IPS DF 6.9 (cell line): ENCODE measurements at regions not wholly inside any gene's neighbourhood (a gene's known extent, or its start where the extent isn't known, plus 50 kb on each side); places are given as distances from the start of the nearest gene placed in this dataset.

Experiments used
- DNase-seq: peaks from one replicate; pipeline ENCODE4 v3.0.0-alpha.2; 2013; ENCODE audit warnings: low read depth, low spot score
- H3K27ac ChIP-seq: one replicate; pipeline ENCODE4 v1.5.1; 2013; ENCODE audit warnings: low read length, control low read depth
- H3K27me3 ChIP-seq: 2 replicates; pipeline ENCODE4 v1.6.1; 2013; ENCODE audit warnings: mild to moderate bottlenecking, low read length; ENCODE audit not compliant: control insufficient read depth, insufficient read depth
- H3K36me3 ChIP-seq: 2 replicates; pipeline ENCODE4 v1.6.1; 2013; ENCODE audit warnings: low read length; ENCODE audit not compliant: control insufficient read depth, insufficient read depth
- H3K4me1 ChIP-seq: 2 replicates; pipeline ENCODE4 v1.6.1; 2013; ENCODE audit warnings: low read length; ENCODE audit not compliant: control insufficient read depth, insufficient read depth
- H3K4me3 ChIP-seq: 2 replicates; pipeline ENCODE4 v1.5.1; 2013; ENCODE audit warnings: mild to moderate bottlenecking, low read length
- H3K9me3 ChIP-seq: 2 replicates; pipeline ENCODE4 v1.6.1; 2013; ENCODE audit warnings: low read length, inconsistent platforms; ENCODE audit not compliant: control insufficient read depth, insufficient read depth
- WGBS: extraction: QIAGEN DNeasy Blood & Tissue Kit; methylation state at CpG from one replicate; pipeline ENCODE4 v1.1.7; 2013; ENCODE audit warnings: mixed read lengths, missing lambda C conversion rate; ENCODE audit not compliant: insufficient read length, insufficient coverage; 5-methylcytosine and 5-hydroxymethylcytosine counted together

DNA sequence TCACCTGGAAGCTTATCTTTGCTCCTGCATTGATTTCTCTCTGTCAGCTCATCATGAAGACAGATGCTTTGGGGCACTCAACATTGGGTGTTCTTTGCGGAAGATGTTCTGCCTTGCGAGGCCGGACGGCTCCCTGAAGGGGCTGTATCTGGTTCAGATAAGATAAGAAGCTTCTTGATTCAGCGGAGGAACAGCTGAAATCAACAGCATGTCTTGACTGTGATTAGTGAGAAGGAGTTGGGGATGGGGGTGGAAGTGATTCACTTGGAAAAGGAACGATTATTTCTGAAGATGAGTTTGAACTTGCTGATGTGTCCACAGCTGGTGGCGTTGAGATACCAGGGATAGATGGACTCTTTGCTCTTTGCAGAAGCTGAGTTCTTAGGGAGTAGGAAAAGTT is 126.9 kb upstream of the WSCD1 start:
- H3K27ac ChIP-seq = no peak overlapping the region

DNA sequence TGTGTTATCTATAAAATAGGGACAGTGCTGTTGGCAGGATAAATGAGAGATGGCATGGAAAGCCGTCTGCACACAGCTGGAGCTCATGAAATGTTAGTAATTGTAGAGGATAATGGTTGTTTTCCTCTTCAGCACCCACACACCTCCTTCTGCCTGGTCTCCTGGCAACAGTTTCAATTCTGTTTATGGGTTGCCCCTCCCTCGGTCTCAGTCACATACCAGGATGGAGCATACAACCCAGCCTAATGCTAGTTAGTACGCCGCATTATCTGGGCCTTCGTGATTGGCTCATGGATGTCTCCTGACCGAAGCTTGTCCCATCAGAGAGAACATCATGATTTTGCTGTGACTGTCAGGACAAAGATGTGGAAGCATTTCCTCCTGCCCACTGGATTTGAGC is 126.2 kb upstream of the WSCD1 start:
- Histone ChIP-seq H3K4me3 (no peak overlapping the region), H3K36me3 (no peaks in the 10 kb centered on the region), H3K27ac (no peak overlapping the region), H3K27me3 (no peaks in the 10 kb centered on the region), H3K9me3 (no peaks in the 10 kb centered on the region), H3K4me1 (no peaks in the 10 kb centered on the region)
- WGBS = no CpG with 5 or more reads among the region's 6 CpGs
- DNase-seq = no peak

More for the DNA sequence above, 126.9 kb upstream of the WSCD1 start:
- no peak overlapping the region for H3K4me3 ChIP-seq
- no CpG with 5 or more reads among the region's 7 CpGs for WGBS
- no peaks in the 10 kb centered on the region for H3K4me1 ChIP-seq
- no peaks in the 10 kb centered on the region for H3K36me3 ChIP-seq
- no peaks in the 10 kb centered on the region for H3K27me3 ChIP-seq
- no peak for DNase-seq
- H3K9me3 ChIP-seq = no peaks in the 10 kb centered on the region

DNA sequence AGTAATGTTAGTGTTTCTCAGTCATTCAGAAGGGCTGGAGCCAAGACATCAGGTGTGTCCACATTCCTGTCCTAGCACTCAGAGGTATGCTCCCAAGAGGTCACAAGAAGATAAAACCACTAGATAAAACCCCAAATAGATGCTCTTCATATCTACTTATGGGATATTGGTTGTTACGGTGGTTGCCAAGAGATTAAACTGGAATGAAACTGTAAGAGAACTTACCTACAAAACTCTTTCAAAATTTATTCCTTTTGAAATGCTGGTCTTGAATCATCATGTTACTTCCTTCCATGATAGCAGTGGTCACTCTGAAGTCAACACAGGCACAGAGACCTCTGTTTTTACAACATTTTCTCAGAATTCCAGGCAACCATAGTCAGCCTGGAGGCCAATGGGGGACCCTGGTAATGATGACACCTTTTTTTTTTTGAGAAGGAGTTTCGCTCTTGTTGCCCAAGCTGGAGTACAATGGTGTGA is 122.4 kb upstream of the WSCD1 start:
- no peak for DNase-seq
- Histone ChIP-seq H3K4me3 (no peak overlapping the region), H3K36me3 (no peaks in the 10 kb centered on the region), H3K9me3 (no peaks in the 10 kb centered on the region), H3K27ac (no peak overlapping the region), H3K27me3 (no peaks in the 10 kb centered on the region), H3K4me1 (no peaks in the 10 kb centered on the region)
- no CpG with 5 or more reads among the region's 2 CpGs for WGBS

DNA sequence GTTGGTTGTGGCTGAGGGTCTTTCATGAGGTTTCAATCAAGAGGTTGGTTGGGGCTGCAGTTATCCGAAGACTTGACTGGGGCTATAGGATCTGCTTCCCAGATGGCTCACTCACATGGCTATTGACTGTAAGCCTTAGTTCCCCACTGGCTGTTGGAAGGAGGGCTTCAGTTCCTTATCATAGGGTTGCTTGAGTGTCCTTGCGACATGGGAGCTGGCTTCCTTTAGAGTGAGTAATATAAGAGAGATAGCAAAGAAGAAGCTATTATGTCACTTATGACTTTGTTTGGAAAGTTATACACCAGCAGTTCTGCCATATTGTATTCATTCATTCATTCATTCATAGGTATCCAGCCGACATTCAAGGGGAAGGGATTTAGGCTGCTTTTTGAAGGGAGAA is 121.4 kb upstream of the WSCD1 start:
- no CpG with 5 or more reads among the region's 3 CpGs for WGBS
- no peak overlapping the region for H3K27ac ChIP-seq
- H3K27me3 ChIP-seq = no peaks in the 10 kb centered on the region
- no peaks in the 10 kb centered on the region for H3K9me3 ChIP-seq
- no peaks in the 10 kb centered on the region for H3K36me3 ChIP-seq
- no peak for DNase-seq
- H3K4me3 ChIP-seq = no peak overlapping the region
- H3K4me1 ChIP-seq = no peaks in the 10 kb centered on the region

DNA sequence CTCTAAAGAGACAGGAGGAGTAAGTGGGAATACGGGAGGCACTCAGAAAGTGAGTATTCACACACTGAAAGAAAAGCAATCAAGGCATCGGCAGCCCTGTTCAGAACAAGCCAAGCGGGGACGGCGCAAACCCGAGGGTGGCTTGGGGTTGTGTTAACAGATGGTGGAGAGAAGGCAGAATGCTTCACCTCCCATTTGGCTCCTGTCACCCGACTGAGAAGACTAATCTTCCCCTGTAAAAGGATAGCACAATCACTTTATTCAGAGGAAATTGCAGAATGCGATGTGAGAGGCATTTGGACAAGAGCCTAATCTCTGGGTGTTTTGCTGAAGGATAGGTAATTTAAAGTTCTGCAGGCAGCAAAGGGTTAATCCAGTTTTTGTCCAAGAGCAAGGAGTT is 119.3 kb upstream of the WSCD1 start:
- Histone ChIP-seq H3K27me3 (no peaks in the 10 kb centered on the region), H3K4me1 (no peaks in the 10 kb centered on the region), H3K9me3 (no peaks in the 10 kb centered on the region), H3K36me3 (no peaks in the 10 kb centered on the region), H3K4me3 (no peak overlapping the region), H3K27ac (no peak overlapping the region)
- no peak for DNase-seq
- no CpG with 5 or more reads among the region's 8 CpGs for WGBS

DNA sequence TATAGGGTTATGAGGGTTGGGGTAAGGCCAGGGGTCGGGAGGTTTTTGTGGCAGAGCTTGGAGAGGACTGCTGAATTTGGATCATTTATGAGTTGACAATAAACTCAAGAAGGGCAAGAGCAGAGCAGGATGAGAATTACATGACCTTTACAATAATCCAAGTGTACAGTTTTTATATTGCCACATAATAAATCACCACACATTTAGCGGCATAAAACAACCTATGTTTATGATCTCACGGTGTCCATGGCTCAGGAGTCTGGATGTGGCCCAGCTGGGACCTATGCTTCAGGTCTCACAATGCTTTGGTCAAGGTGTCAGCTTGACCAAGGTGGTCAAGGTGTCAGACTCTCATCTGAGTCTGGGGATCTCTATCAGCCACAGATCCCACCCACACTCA is 118.3 kb upstream of the WSCD1 start:
- Histone ChIP-seq H3K36me3 (no peaks in the 10 kb centered on the region), H3K27ac (no peak overlapping the region), H3K27me3 (no peaks in the 10 kb centered on the region), H3K4me1 (no peaks in the 10 kb centered on the region), H3K9me3 (no peaks in the 10 kb centered on the region; the same call in 1 of the 2 replicates), H3K4me3 (no peak overlapping the region)
- DNase-seq = no peak
- 100% methylated on average over 1 of the region's 3 CpGs for WGBS

DNA sequence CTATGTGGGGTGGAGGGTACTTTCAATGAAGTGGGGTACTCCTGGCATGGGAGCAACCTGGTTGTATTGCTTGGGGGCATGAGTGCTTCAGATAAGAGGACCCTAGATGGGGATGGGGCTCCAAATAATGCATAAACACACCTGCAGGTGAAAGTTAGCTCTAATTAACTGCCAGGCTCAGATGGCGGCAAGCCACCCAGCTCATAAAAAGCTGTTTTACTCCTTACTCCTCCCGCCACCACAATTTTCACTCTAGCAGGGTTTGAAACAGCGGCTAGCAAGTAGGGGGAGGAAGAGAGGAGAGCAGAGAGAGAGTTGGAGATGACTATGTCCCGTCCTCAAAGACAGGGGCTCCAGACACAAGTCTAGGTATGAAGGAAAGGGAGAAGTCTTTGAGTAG is 117.7 kb upstream of the WSCD1 start:
- no peak overlapping the region for H3K27ac ChIP-seq

DNA sequence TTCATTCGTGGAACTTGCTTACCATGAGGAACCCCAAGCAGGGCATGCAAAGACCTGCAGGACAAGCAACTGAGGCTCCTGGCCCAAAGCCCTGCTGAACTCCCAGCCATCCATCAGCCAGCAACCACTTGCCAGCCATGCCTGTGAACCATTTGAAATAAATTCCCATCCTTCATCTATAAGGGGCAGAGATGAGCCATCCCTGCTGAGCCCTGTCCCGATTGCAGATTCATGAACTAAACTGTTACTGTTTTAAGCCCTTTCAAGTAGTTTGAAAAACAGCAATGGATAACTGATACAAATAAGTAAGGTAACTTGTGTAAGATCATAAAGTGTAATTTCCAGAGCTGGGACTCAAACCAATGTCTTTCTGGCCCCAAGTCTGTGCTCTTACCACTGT is 114.4 kb upstream of the WSCD1 start:
- WGBS = no CpG with 5 or more reads among the region's 2 CpGs
- no peaks in the 10 kb centered on the region for H3K27me3 ChIP-seq
- DNase-seq = no peak
- H3K36me3 ChIP-seq = no peaks in the 10 kb centered on the region
- no peaks in the 10 kb centered on the region for H3K4me1 ChIP-seq
- no peak overlapping the region for H3K4me3 ChIP-seq
- H3K27ac ChIP-seq = no peak overlapping the region
- no peaks in the 10 kb centered on the region; the same call in 1 of the 2 replicates for H3K9me3 ChIP-seq

More for the DNA sequence above, 117.7 kb upstream of the WSCD1 start:
- H3K4me3 ChIP-seq = no peak overlapping the region
- no peaks in the 10 kb centered on the region; the same call in 1 of the 2 replicates for H3K9me3 ChIP-seq
- H3K4me1 ChIP-seq = no peaks in the 10 kb centered on the region
- no peaks in the 10 kb centered on the region for H3K36me3 ChIP-seq
- no CpG with 5 or more reads among the region's 4 CpGs for WGBS
- DNase-seq = no peak
- H3K27me3 ChIP-seq = no peaks in the 10 kb centered on the region

DNA sequence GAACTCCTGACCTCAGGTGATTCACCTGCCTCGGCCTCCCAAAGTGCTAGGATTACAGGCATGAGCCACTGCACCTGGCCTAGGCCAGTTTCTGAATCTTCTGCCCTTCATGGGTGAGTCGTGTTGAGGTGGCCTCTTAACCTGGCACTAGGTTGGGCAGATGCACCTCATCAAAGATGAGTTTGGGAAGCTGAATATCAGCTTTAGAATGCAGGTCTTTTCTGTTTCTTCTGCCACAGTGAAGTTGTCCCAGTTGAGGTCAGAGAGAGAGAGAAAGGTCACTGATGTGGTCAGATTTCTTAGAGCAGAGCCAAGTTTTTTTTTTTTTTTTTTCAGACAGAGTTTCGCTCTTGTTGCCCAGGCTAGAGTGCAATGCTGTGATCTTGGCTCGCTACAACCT is 111.3 kb upstream of the WSCD1 start:
- Histone ChIP-seq H3K27me3 (no peaks in the 10 kb centered on the region), H3K36me3 (no peaks in the 10 kb centered on the region), H3K9me3 (no peaks in the 10 kb centered on the region; the same call in 1 of the 2 replicates), H3K27ac (no peak overlapping the region), H3K4me3 (no peak overlapping the region), H3K4me1 (no peaks in the 10 kb centered on the region)
- no CpG with 5 or more reads among the region's 4 CpGs for WGBS
- no peak for DNase-seq

DNA sequence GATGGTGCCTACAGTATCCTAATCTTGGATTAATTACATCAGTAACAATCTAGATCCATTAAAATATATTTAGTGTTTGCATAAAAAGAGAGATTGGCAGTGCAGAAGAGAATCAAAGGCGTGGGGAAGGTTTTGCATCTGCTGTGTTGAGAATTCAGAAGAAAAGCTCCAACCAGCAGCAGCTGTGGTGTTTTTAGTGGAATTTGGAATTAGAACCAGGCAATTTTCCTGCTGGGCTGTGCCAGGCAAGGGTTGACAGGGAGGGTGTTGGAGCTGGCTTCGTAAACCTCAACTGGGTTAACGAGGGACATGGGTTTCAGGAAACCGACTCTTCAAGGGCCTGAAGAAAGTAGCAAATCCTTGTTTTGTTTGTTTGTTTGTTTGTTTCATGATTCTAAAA is 107.8 kb upstream of the WSCD1 start:
- H3K27me3 ChIP-seq = no peaks in the 10 kb centered on the region
- no peaks in the 10 kb centered on the region for H3K36me3 ChIP-seq
- H3K4me3 ChIP-seq = no peak overlapping the region
- WGBS = no CpG with 5 or more reads among the region's 4 CpGs
- no peaks in the 10 kb centered on the region for H3K4me1 ChIP-seq
- no peak for DNase-seq
- no peaks in the 10 kb centered on the region for H3K9me3 ChIP-seq
- no peak overlapping the region for H3K27ac ChIP-seq

DNA sequence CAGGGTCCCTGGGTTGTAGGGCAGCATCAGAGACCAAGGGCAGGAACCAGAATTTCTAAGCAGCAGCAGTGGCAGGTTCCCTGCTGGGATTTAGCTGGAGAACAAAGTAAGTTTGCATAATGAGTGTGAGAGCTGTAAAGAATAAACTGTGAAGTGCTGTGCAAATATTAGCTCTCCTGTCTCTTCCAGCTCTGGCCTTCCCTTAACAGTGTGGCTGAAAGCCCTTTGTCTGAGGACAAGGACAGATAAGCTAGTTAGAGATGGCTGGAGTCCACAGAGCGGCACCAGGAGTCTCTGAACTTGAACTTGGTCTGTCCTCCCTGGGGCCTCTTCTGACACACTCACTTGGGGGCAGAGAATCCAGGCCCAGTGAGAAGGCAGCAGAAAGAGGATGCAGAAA is 98.2 kb upstream of the WSCD1 start:
- 0 out of 2 replicates have a peak, but pooled peaks cover 2% of the 10 kb centered on the region for H3K4me1 ChIP-seq
- no peaks in the 10 kb centered on the region for H3K36me3 ChIP-seq
- H3K27me3 ChIP-seq = no peaks in the 10 kb centered on the region
- no peak overlapping the region for H3K27ac ChIP-seq
- H3K9me3 ChIP-seq = no peaks in the 10 kb centered on the region
- no peak overlapping the region for H3K4me3 ChIP-seq
- DNase-seq = no peak
- WGBS = no CpG with 5 or more reads among the region's 1 CpG
